ENCODE measurements at regions not wholly inside any gene's neighbourhood (a gene's known extent, or its start where the extent isn't known, plus 50 kb on each side); places are given as distances from the start of the nearest gene placed in this dataset.

DNA sequence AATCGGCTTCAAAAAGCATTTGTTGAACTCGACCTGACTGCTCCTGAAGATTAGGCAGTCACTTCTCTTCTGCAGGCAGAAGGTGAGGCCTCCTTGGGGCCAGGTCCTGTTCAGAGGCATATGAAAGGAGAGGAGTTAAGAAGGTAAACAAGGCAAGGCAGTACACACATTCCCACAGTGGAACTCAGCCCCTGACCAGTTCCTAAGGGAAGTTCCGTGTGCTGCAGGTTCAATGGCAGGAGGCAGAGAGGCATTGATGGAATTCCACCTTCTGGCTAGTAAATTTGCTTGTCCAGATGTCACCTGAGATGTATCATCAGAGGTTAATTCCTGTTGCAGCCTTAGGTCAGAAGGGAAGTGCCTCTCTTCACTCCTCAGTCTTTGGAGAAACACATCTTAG is 337.0 kb upstream of the MTNR1B start:
- TF ChIP-seq CTCF (IDR thresholded peaks at IDR 0.05) (no peak), POLR2A (IDR thresholded peaks at IDR 0.05) (no peak)
